Activated naive CD4-positive, alpha-beta T cell treated with anti-CD3 and anti-CD28 coated beads, Interleukin-2, amount 50 U/mL, for 72 hours (primary cell): ENCODE measurements at regions not wholly inside any gene's neighbourhood (a gene's known extent, or its start where the extent isn't known, plus 50 kb on each side); places are given as distances from the start of the nearest gene placed in this dataset.

Experiments
- ATAC-seq, 2 donors: fragments of 150-1000 bp; cut with Tn5 transposase; 2 replicates each; pipeline ENCODE4 v1.10.0; 2021; ENCODE audit warnings: mild to moderate bottlenecking in 2 of 2, moderate library complexity in 2 of 2
- DNase-seq, 2 donors: peaks; one replicate each; pipeline ENCODE4 v3.0.0; 2021 to 2022; ENCODE audit warnings: low spot score in 2 of 2
- H3K27ac Mint-ChIP-seq, 2 donors: one replicate each; pipeline ENCODE4 v1.8.0; 2022; ENCODE audit warnings: mild to moderate bottlenecking in 2 of 2, mixed read lengths in 2 of 2
- H3K36me3 Mint-ChIP-seq, 2 donors: one replicate each; pipeline ENCODE4 v1.8.0; 2022; ENCODE audit warnings: mixed read lengths in 2 of 2
- H3K9me3 Mint-ChIP-seq, 2 donors: one replicate each; pipeline ENCODE4 v1.8.0; 2022; ENCODE audit warnings: mixed read lengths in 2 of 2

DNA sequence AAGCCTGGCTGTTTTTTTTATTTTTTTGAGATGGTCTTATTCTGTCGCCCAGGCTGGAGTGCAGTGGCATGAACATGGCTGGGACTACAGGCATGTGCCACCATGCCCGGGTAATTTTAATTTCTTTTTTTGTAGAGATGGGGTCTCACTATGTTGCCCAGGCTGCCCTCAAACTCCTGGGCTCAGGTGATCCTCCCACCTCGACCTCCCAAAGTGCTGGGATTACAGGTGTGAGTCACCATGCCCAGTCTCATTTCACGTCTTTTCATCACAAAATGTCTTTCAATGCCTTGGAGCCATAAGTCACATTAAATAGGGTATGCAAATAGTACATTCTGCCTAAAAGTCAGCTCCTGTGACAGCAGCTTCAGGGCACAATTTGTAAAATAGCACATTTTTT lies 52.8 kb downstream of the SOX2 start:
- H3K9me3 Mint-ChIP-seq, result no peaks in the 10 kb centered on the region
- H3K36me3 Mint-ChIP-seq, result no peaks in the 10 kb centered on the region
- no peak for ATAC-seq
- no peak overlapping the region for H3K27ac Mint-ChIP-seq
- DNase-seq, result no peak

DNA sequence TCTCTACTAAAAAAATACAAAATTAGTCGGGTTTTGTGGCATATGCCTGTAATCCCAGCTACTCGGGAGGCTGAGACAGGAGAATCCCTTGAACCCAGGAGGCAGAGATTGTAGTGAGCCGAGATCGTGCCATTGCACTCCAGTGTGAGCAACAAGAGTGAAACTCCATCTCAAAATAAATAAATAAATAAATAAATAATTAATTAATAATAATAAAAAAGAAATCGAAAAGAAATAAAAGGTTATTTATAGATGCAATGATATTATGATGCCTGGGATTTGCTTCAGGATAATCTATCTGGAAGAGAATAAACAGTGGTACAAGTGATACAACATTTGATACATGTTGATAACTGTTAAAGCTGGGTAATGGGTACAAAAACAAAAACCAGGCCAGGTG lies 58.6 kb downstream of the SOX2 start:
- Mint-ChIP-seq H3K9me3 (no peaks in the 10 kb centered on the region), H3K36me3 (no peaks in the 10 kb centered on the region), H3K27ac (no peak overlapping the region)
- ATAC-seq (no peak), DNase-seq (no peak)

DNA sequence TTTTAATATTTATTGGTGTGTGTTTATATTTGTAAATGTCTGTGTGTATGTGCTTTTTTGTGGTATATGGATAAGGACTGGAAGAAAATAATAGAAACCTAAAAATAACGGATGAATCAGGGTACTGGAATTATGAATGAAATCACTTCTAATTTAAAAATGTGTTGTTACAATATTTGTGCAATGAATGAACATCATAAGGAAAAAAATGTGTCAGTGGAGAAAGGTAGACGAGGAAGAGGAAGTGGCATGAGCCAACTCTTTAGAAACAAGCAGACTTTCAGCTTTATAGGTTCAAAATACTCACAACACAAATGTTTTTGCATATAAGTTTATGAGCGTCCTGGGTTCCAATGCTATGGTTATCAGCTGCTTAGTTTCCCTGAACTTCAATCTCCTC lies 59.4 kb downstream of the SOX2 start:
- no peak overlapping the region for H3K27ac Mint-ChIP-seq
- H3K9me3 Mint-ChIP-seq, result no peaks in the 10 kb centered on the region
- no peak for ATAC-seq
- no peak for DNase-seq
- no peaks in the 10 kb centered on the region for H3K36me3 Mint-ChIP-seq

DNA sequence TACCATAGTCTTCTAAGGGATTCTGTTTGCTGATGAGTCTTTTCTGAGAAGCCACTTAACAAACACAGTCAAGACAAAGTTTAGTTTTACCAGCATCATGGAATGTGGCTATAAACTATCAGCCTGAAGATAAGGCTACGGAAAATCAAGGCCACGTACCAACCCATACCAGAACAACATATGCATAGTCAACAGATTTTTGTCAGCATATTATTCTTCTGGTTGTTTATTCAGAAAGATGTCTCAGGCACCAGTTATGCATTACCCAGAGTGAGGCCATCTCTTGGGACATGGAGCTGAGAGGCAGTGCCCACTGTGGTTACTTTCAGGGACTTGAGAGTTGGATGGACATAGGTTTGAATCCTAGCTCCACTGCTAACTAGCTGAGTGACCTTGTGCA lies 60.4 kb downstream of the SOX2 start:
- DNase-seq, result no peak
- no peaks in the 10 kb centered on the region for H3K36me3 Mint-ChIP-seq
- H3K27ac Mint-ChIP-seq, result no peak overlapping the region
- ATAC-seq, result no peak
- no peaks in the 10 kb centered on the region for H3K9me3 Mint-ChIP-seq

DNA sequence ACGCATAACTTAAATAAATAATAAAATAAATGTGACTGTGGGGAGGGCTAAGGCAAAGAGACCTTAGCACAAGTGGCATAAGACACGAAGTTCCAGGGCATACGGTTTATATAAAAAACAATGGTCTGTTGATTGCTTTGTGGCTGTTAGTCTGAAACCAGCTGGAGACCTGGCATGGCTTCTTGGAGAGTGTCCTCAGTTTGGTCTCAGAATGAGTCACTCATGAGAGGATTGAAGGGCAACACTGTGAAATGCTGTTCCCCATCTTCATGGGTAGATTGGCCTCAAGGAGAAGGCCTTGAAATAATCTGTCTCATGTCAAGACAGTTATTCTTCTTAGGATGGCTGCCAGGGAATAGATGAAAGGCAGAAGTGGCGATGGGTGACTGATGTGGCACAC lies 62.2 kb downstream of the SOX2 start:
- H3K9me3 Mint-ChIP-seq, result peaks cover 0 to 5% of the 10 kb centered on the region in 2 donors

DNA sequence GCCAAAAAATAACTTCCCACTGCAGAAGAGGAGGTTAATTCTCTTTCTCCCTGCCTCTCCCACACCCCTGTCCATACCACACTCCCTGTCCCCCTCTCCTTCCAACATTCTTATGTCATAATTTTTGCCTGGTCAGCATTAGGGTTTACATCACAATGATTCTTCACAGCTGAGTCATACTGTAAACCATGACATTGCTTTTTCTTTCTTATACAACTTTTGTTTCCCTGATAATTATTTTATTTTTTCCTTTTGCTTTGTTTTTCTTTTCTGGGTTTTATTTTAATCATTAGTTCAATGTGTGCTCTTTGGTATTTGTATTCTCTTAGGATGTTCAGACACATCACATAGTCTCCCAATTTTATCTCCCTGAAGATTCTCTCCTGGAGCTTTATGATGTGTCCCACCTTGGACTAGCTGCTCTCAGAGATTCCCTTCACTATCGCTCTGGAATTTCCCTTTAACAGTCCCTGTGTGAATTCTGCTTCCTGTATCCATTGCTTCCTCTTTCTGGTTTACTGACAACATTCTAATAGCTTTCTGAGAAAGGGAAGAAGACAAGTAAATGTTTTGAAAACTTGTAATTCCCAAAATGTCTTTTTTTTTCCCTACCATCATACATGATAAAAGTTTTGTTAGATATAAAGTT lies 70.7 kb downstream of the SOX2 start:
- Mint-ChIP-seq H3K27ac (no peak overlapping the region), H3K36me3 (no peaks in the 10 kb centered on the region), H3K9me3 (peaks cover 0 to 8% of the 10 kb centered on the region in 2 donors)
- no peak for ATAC-seq
- no peak for DNase-seq

More for the DNA sequence above, 62.2 kb downstream of the SOX2 start:
- Mint-ChIP-seq H3K36me3 (no peaks in the 10 kb centered on the region), H3K27ac (no peak overlapping the region)
- ATAC-seq (no peak), DNase-seq (no peak)

DNA sequence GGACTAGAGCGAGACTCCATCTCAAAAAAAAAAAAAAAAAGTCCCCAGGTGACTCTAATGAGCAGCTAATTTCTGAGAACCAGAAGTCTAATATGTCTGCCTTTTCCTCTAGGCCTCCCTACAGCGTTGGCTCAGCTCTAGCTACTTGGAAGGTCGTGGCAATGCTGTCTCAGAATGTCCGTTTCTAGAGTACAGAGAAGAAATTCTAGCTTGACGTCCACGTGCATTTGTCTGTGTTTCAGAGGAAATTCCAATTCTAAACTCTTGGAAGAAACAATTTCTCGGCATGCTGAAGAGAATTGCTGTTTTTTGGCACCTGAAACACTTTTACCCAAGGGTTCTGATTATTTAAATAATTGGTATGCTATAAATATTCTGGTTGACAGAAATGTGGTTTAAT lies 78.8 kb downstream of the SOX2 start:
- Mint-ChIP-seq H3K27ac (no peak overlapping the region), H3K9me3 (no peaks in the 10 kb centered on the region), H3K36me3 (no peaks in the 10 kb centered on the region)
- DNase-seq (no peak), ATAC-seq (no peak)

DNA sequence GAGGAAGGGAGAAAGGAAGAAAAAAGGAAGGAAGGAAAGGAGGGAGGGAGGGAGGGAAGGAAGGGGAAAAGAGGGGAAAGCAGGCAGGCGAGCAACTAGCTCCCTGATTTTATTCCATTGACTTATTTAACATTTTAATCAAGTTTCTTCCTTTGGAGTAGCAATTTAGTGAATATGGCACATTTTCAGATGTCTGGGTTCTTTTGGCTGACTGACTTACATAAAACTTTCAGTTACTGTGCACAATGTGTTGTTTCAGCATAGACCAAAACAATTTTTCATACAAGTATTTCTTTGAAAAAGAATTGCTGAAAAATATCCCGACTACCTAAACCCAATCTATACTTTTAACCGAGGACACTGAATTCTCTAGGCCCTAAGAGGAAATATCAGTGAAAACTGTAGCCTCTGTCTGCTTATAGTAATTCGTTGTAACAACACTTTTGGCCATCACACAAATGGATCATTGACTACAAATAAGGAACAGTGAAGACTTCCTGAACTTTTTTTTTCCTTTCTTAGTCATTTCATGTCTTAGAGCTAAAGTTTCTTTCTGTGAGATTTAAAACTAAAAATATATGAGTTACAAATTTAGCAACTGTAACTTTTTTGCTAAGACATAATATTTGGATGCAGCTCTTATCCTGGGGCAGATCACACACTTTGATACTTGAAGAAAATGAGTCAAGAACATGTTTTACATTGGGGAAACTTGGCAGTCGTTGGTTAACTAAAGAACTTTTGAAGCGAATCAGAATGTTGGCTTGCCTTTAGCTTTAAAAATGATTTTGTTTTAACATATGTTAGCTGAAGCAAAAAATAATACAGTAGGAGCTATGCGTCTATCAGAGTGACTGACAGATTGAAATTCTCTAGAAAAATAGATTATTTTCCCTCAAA lies 79.6 kb downstream of the SOX2 start:
- DNase-seq (no peak), ATAC-seq (no peak)
- no peaks in the 10 kb centered on the region for H3K36me3 Mint-ChIP-seq
- H3K27ac Mint-ChIP-seq, result no peak overlapping the region
- no peaks in the 10 kb centered on the region for H3K9me3 Mint-ChIP-seq

DNA sequence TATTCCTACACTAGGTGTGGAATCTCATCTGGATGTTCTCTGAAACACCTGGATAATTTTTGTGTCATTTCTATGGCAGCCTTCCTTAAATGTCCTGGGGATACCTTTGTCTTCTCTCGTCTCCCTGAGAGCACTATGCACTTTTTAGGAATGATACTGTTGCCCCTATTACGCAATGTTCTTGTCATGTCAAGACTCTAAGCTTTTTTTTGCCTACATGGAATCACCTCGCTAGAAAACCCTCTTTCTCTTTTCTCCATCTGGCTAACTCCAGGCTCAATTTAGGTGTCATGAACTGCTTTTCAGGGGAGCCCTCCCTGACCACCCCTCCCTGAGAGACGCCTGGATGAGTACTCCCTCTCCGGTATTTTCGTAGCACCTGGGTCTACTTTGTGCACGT lies 81.3 kb downstream of the SOX2 start:
- Mint-ChIP-seq H3K9me3 (no peaks in the 10 kb centered on the region), H3K36me3 (no peaks in the 10 kb centered on the region), H3K27ac (no peak overlapping the region)
- DNase-seq (no peak), ATAC-seq (no peak)

DNA sequence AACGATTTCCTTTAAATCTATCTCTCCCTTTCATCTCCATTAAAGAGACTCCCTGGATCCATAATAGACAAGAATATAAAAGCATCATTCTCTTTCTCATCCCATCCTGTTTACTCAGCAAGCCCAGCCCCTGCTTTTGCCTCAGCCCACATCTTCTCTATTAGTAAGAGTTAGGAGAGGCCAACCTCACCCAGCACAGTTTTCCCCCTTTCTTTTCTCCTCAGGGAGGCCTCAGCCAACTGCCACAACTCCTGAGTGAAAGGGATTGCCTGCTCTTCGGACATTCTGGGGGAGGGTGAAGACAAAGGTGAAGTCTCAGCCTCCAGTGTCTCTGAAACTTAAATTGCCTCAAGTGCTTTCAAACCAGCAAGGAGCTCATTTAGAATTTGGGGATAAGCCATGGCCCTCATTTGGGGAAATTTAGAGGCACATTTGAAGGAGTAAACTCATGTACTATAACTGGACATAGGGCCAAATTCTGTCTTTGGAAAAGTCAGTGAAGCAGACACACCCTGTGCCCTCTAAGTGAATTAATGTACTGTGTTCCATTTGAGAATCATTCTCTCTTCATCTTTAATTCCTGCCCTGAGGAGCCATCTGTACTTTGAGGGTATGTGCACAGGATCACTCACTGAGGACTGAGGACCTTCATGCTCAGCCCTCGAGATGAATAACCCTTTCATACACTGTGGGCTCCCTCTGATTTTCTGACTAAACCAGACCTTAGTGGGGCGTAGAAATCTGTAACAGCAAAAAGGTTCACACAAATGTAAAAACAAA lies 82.5 kb downstream of the SOX2 start:
- H3K27ac Mint-ChIP-seq, result no peak overlapping the region
- H3K9me3 Mint-ChIP-seq, result no peaks in the 10 kb centered on the region
- ATAC-seq (no peak), DNase-seq (no peak)
- H3K36me3 Mint-ChIP-seq, result no peaks in the 10 kb centered on the region

DNA sequence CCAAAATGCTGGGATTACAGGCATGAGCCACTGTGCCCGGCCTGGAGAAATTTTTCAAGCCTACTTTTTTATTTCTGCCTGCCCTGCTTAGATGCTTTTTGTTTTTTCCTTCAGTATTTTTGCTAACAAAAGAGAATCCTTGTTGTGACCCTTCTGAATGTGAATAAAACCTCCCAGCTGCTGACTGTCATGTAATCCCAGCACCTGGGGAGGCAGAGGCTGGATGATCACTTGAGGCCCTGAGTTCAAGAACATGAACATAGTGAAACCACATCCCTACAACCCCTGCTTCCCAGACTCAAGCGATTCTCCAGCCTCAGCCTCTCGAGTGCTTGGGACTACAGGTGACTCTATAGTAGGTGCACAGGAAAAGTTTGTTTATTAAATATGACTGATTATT lies 84.9 kb downstream of the SOX2 start:
- ATAC-seq (no peak), DNase-seq (no peak)
- H3K9me3 Mint-ChIP-seq, result no peaks in the 10 kb centered on the region
- no peak overlapping the region for H3K27ac Mint-ChIP-seq
- H3K36me3 Mint-ChIP-seq, result no peaks in the 10 kb centered on the region

DNA sequence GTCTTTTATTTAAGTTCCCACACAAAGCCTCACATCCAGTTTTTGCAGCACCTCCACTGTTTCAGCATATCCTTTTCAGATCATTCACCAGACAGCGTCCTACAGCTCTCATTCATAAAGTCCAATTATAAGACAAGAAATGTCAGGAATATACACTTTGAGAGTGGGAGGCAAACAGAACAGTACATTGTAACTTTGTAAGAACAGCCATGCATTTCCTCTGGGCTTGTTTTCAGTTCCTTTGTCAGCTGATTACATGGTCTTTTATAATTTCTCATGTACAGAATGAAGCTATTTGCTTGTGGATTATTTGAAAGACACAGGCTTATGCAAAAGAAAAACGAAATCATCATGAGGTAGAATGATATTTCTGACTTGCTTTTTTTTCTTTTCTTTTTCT lies 85.7 kb downstream of the SOX2 start:
- no peak for DNase-seq
- H3K36me3 Mint-ChIP-seq, result no peaks in the 10 kb centered on the region
- no peak overlapping the region for H3K27ac Mint-ChIP-seq
- H3K9me3 Mint-ChIP-seq, result no peaks in the 10 kb centered on the region
- no peak for ATAC-seq

DNA sequence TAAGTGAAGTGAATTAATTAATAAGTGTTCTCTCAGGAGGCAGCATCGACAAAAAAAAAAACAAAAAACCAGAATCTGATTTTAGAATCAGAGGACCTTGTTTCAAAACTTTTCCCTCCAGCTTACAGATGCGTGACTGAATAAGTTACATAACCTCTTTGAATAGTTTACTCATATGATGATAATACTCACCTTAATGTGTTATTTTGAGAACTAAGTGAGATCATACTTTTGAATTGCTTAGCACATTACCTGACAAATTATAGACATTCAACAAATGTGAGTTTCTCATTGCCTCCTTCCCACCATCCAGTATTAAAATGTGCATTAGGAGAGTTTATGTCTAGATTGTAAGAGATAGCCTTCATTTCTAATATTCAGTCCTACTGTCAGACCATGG lies 94.0 kb downstream of the SOX2 start:
- no peaks in the 10 kb centered on the region for H3K36me3 Mint-ChIP-seq
- ATAC-seq (no peak), DNase-seq (no peak)
- peaks cover 0 to 15% of the 10 kb centered on the region in 2 donors for H3K9me3 Mint-ChIP-seq
- H3K27ac Mint-ChIP-seq, result no peak overlapping the region

DNA sequence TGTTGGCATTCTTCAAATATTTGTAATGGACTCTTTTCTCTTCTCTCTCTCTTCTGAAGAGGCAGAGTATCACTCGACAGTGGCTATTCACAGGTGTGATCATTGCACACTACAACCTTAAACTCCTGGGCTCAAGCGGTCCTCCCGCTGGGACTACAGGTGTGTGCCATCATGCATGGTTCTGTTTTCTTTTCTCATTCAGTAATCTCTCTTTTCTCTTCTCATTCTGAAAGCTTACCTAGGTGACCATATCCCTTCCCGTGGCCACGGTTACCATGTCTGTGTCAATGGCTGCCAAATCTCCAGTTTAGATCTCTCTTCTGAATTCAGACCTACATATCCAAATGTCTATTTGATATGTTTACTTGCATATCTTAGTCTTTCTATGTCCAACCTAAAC lies 96.3 kb downstream of the SOX2 start:
- ATAC-seq (no peak), DNase-seq (no peak)
- no peak overlapping the region for H3K27ac Mint-ChIP-seq
- H3K36me3 Mint-ChIP-seq, result no peaks in the 10 kb centered on the region
- H3K9me3 Mint-ChIP-seq, result peaks cover 0 to 15% of the 10 kb centered on the region in 2 donors

DNA sequence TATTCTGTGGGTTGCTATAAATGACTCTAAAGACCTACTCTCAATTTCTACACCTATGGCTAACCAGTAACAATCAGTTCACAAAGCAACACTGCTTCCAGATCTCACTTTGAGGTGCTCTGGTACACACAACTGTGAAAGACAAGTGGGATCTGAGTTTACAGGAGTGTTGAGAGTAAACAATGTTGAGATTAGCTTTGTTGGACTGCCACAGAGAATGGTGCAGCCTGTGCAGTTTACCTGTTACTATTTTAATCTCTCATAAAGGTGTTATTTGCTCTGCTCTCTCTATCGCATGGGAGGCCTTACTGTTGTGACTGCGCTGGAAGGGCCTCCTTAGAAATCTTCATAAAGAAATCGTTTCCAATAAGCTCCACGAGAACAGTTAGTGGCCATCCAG lies 112.0 kb downstream of the SOX2 start:
- ATAC-seq, result no peak
- no peak for DNase-seq
- Mint-ChIP-seq H3K9me3 (peaks cover 0 to 5% of the 10 kb centered on the region in 2 donors), H3K36me3 (no peaks in the 10 kb centered on the region), H3K27ac (no peak overlapping the region)

DNA sequence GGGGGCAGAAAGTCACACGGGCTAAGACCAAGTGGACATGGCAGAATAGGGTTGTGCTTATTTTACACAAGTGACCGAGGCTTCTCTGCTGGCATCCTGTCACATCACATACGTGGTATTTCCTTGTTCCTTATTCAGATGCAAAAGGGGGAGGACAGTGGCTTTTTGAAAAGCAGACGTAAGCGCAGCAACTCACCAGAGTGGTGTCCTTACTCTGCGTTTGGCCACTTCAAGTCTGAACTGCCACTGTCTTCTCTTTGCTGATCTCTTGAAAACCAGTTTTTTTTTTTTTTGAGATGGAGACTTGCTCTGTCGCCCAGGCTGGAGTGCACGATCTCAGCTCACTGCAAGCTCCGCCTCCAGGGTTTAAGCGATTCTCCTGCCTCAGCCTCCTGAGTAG lies 113.2 kb downstream of the SOX2 start:
- no peaks in the 10 kb centered on the region for H3K36me3 Mint-ChIP-seq
- no peak overlapping the region for H3K27ac Mint-ChIP-seq
- no peak for ATAC-seq

More for the DNA sequence above, 113.2 kb downstream of the SOX2 start:
- H3K9me3 Mint-ChIP-seq, result peaks cover 0 to 8% of the 10 kb centered on the region in 2 donors
- no peak for DNase-seq
